Upper lobe of right lung (tissue), 1 donor: ENCODE measurements at regions not wholly inside any gene's neighbourhood (a gene's known extent, or its start where the extent isn't known, plus 50 kb on each side); places are given as distances from the start of the nearest gene placed in this dataset.

Experiments used
- ATAC-seq: fragments of 200-7000 bp; cut with Tn5 transposase; one replicate; pipeline ENCODE4 v1.9.1; 2020; ENCODE audit warnings: mild to moderate bottlenecking, moderate library complexity
- DNase-seq: peaks from one replicate; pipeline ENCODE4 v3.0.0-alpha.2; 2020
- H3K27ac ChIP-seq: fragments of 200-600 bp; one replicate; pipeline ENCODE4 v1.8.0; 2022
- H3K27me3 ChIP-seq: fragments of 200-600 bp; one replicate; pipeline ENCODE4 v1.8.0; 2022; ENCODE audit warnings: mild to moderate bottlenecking
- H3K36me3 ChIP-seq: fragments of 200-600 bp; one replicate; pipeline ENCODE4 v1.8.0; 2022
- H3K4me1 ChIP-seq: fragments of 200-600 bp; one replicate; pipeline ENCODE4 v1.8.0; 2022
- H3K4me3 ChIP-seq: fragments of 200-600 bp; one replicate; pipeline ENCODE4 v1.8.0; 2022; ENCODE audit warnings: mild to moderate bottlenecking
- H3K9me3 ChIP-seq: fragments of 200-600 bp; one replicate; pipeline ENCODE4 v1.8.0; 2022
- intact Hi-C: fragments of 100-400 bp; cut with DNase I; formaldehyde crosslinking; loops from one replicate; pipeline ENCODE4 v1.11.0; 2022
- TF ChIP-seq, protein P1 (sequence below): fragments of 200-600 bp; IDR thresholded peaks from one replicate; pipeline ENCODE4 v1.8.0; 2022; ENCODE audit warnings: antibody characterized with exemption
- donor health status: DM: no; HTN: yes; CAD: no; lungs with severe emphysema.

DNA sequence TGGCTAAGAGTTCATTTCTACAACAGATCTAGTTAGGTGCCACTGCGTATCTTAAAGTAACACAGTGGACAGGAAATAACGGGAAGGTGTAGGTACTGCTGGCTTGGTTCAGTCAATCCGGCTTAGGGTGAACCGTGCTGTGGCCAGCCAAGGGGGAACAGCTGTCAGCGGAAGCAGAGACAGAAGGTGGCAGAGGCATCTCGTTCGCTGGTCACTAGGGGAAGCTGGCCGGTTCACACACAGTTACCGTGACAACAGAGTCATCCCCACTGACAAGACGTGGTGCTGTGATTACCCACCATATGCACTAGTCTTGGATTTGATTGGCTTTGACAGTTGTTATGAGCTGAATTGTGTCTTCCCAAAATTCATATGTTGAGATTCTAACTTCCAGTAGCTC lies 58.8 kb upstream of the HDAC4 start:
- intact Hi-C loops: no loop called here
- Histone ChIP-seq H3K27me3 (no peaks in the 10 kb centered on the region), H3K9me3 (no peaks in the 10 kb centered on the region), H3K4me3 (no peak overlapping the region), H3K4me1 (no peaks in the 10 kb centered on the region), H3K27ac (no peak overlapping the region), H3K36me3 (no peaks in the 10 kb centered on the region)
- TF ChIP-seq, protein P1, sequence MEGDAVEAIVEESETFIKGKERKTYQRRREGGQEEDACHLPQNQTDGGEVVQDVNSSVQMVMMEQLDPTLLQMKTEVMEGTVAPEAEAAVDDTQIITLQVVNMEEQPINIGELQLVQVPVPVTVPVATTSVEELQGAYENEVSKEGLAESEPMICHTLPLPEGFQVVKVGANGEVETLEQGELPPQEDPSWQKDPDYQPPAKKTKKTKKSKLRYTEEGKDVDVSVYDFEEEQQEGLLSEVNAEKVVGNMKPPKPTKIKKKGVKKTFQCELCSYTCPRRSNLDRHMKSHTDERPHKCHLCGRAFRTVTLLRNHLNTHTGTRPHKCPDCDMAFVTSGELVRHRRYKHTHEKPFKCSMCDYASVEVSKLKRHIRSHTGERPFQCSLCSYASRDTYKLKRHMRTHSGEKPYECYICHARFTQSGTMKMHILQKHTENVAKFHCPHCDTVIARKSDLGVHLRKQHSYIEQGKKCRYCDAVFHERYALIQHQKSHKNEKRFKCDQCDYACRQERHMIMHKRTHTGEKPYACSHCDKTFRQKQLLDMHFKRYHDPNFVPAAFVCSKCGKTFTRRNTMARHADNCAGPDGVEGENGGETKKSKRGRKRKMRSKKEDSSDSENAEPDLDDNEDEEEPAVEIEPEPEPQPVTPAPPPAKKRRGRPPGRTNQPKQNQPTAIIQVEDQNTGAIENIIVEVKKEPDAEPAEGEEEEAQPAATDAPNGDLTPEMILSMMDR: no peak
- ATAC-seq (no peak), DNase-seq (peak; percentile 51)

DNA sequence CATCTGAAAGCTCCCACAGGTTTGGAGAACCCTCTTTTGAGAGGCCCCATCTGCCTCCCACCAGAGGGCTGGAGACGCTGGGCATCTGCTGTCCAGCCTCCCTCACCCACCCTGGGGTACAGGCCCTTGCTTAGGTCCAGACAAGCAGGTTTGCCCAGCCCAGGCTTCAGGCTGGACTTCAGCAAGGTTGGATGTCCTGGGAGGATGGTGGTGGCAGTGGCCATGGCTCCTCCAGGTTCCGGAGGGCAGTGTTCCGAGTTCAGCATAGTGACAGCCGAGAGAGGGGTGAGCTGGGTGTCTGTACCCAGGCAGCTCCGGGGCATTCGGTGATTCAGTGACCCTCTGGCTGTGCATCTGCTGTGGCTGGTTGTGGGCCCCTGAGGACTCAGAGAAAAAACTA lies 58.2 kb upstream of the HDAC4 start:
- Histone ChIP-seq H3K4me1 (no peaks in the 10 kb centered on the region), H3K4me3 (no peak overlapping the region), H3K27me3 (no peaks in the 10 kb centered on the region), H3K36me3 (no peaks in the 10 kb centered on the region), H3K9me3 (no peaks in the 10 kb centered on the region), H3K27ac (no peak overlapping the region)
- ATAC-seq (no peak), DNase-seq (no peak)
- TF ChIP-seq, protein P1: no peak
- intact Hi-C loops: no loop called here

DNA sequence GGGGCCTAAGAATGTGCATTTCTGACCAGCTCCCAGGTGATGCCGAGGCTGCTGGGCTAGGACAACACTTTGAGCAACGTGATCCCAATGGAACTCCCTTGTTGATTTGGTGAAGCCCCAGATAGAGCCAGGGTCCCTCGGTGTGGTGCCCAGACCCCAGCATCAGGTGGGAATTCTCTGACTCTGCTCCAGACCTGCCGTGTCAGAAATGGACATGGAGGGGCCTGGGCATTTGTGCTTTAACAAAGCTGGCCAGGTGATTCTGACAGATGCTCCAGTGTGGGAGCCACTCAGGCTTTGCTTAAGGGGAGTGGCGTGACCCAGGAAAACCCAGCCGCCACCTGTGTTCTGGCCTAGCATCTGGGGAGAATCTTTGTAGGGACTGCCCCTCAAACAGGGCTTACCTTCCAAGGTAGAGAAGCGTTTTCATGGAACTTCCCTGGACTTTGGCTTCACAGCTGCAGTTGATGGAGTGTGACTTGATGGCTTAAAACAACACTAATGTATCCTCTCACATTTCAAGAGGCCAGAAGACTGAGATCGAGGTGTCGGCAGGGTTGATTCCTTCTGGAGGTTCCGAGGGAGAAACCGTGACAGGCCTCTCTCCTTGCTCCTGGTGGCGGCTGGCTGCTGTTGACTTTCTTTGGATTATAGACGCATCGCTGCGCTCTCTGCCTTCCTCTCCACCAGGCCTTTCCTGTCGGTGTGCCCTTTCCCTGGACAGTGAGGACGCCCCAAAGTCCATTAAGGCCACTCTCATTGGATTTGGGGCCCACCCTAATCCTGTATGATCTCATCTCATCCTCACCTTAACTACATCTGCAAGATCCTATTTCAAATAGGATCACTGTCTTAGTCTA lies 57.0 kb upstream of the HDAC4 start:
- Histone ChIP-seq H3K27me3 (no peaks in the 10 kb centered on the region), H3K4me3 (no peak overlapping the region), H3K4me1 (no peaks in the 10 kb centered on the region), H3K27ac (no peak overlapping the region), H3K9me3 (no peaks in the 10 kb centered on the region), H3K36me3 (no peaks in the 10 kb centered on the region)
- TF ChIP-seq, protein P1: no peak
- DNase-seq (no peak), ATAC-seq (no peak)
- intact Hi-C loops: no loop called here

DNA sequence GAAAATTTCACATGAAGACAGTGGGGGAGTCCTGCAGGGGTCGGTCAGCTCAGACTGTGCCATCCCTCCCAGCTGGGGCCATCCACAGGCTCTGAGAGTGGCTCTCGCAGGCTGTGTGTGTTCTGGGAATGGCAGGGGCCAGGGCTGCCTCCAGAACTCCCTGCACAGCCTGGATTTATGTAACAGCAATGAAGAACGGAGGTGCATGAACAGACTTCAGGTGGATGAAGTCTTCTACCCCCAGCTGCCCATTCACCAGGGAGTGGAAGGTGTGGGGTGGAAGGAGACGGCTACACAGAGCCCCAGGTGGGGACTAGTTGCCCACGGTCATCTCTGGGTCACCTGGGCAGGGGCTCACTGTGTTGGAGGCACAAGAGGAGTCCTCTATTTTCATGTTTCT lies 56.1 kb upstream of the HDAC4 start:
- TF ChIP-seq, protein P1: no peak
- Histone ChIP-seq H3K27me3 (no peaks in the 10 kb centered on the region), H3K27ac (no peak overlapping the region), H3K4me1 (no peaks in the 10 kb centered on the region), H3K4me3 (no peak overlapping the region), H3K9me3 (peaks cover 7% of the 10 kb centered on the region), H3K36me3 (no peaks in the 10 kb centered on the region)
- ATAC-seq: no peak
- intact Hi-C loops: no loop called here
- DNase-seq: no peak

DNA sequence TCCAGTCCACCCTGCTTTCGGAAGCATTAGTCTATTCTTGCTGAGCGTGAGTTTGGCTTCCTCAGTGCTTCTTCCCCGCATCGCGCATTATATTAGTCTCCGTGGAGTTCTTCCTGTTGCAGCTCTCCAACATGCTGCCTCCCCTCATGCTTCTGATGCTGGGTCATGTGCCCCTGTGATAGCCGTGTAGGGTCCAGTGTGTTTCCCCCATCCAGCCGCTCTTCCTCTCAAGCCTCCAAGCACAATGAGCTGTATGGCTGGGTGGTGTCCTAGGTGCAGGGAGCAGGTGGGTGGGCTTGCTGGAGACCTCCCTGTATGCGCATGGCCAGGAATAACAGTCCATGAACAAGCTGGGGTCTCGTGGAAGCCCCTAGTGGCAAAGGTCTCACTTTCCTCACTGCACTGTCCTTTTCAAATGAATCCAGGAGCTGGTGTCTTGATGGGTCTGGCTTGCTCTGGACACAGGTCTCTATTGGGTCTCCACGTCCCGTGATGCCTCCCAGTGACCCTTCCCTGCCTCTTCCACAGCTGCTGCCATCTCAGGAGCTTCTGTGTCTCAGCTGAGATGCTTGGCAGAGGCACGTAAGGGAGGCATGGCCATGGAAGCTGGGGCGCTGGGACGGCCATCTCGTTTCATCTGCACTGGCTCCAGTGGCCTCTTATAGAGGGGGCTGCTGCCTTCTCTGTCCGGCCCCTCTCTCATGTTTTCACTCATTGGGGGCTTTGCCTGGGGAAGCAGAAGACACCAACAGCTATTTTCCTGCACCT lies 54.8 kb upstream of the HDAC4 start:
- no peaks in the 10 kb centered on the region for H3K36me3 ChIP-seq
- H3K9me3 ChIP-seq: peaks cover 13% of the 10 kb centered on the region
- DNase-seq: no peak
- peak; percentile 16 for ATAC-seq
- no peaks in the 10 kb centered on the region for H3K27me3 ChIP-seq
- H3K4me1 ChIP-seq: no peaks in the 10 kb centered on the region
- TF ChIP-seq, protein P1: no peak
- H3K4me3 ChIP-seq: no peak overlapping the region
- no peak overlapping the region for H3K27ac ChIP-seq
- intact Hi-C loops: no loop called here
